Mammary epithelial cell (primary cell): ENCODE measurements at regions not wholly inside any gene's neighbourhood (a gene's known extent, or its start where the extent isn't known, plus 50 kb on each side); places are given as distances from the start of the nearest gene placed in this dataset.

ENCODE experiments used
- CTCF ChIP-seq, 2 donors: IDR thresholded peaks in 1 of 2; conservative IDR thresholded peaks in 1 of 2; 2 replicates each; pipeline ENCODE4 v1.5.1; 2011 to 2012; ENCODE audit warnings: inconsistent platforms in 2 of 2, low read length in 2 of 2, mild to moderate bottlenecking in 2 of 2, control low read depth in 1 of 2, low read depth in 1 of 2; ENCODE audit not compliant: insufficient read depth in 1 of 2; ENCODE audit errors: extremely low read depth in 1 of 2
- EZH2 ChIP-seq: IDR thresholded peaks from 2 replicates; pipeline ENCODE4 v1.6.1; 2012; ENCODE audit warnings: low read length, inconsistent platforms, borderline replicate concordance

GRCh38 chr1:213724640-213725536, 262.9 kb upstream of the PROX1 start:
- TF ChIP-seq CTCF (conservative IDR thresholded peaks at IDR 0.05 in 1 of 2, IDR thresholded peaks at IDR 0.05 in 1 of 2; ENCODE audit: extremely low read depth in 1 of 2, insufficient read depth in 1 of 2, low read depth in 1 of 2, low read length in 2 of 2) (no peak), EZH2 (no peak)
